ENCODE measurements at regions not wholly inside any gene's neighbourhood (a gene's known extent, or its start where the extent isn't known, plus 50 kb on each side); places are given as distances from the start of the nearest gene placed in this dataset.
"Not testable (repeated sequence)": the region's sequence is repeated elsewhere in the genome, so short reads cannot be mapped to it uniquely, and the experiment has no call there.

DNA sequence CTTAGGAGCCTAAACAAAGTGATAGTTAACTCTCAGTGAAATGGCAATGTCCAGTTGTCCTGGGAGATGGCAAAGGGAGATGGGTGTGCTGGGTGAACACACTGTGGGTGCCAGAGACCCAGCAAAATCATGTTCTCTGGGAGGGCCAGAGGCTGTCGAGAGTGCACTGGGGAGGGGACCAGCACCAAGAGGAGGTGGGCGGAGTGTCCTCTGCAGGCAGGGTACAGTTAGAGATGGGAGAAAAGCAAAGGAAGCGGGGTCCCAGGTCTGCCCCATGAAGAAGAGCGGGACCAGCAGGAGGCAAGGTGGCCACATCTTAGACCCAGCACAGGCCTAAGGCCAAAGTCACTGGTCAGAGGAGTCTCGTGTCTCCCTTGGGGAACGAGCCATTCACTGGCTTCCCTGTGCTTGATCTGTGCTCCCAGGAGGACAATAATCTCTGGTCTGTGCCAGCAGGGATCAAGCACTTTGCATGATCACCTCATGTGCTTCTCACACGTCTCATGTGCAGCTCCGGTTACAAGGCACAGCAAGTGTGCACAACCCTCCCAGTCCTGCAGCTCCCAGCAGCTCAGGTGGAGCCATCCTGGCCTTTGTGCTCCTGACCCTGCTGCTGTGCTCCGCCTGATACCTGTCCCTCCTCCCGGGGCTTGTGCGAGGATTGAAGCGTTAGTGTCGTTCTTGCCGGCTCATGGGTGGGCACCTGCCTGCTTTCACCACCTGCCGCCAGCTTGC is 100.9 kb downstream of the FAM53A start:
- Histone ChIP-seq H3K4me3 (no peak overlapping the region), H3K4me1 (peaks cover 3 to 24% (median 12%) of the 10 kb centered on the region in 4 donors), H3K27me3 (peaks cover 3% of the 10 kb centered on the region), H3K36me3 (no peaks in the 10 kb centered on the region), H3K9me3 (no peaks in the 10 kb centered on the region), H3K27ac (no peak overlapping the region)
- 83% methylated on average over 15 of the region's 15 CpGs; no CpG with 5 or more reads in 1 of the 2 donors for WGBS, 2 donors (ENCODE audit: low coverage in 1 of 2)
- in situ Hi-C loops (cut with MboI; ENCODE audit: low pct_ligation_motif_present in 1 of 4, low pct_unique_long_range_greater_than_20kb in 1 of 4, low sequenced_read_pairs in 3 of 4): no loop called here
- DNase-seq: no peak
- intact Hi-C loops (cut with DNase I; ENCODE audit: low total_unique reads): no loop called here
- TF ChIP-seq POLR2AphosphoS5 (IDR thresholded peaks at IDR 0.05): no peak
- no peak for TF ChIP-seq EP300 (IDR thresholded peaks at IDR 0.05; ENCODE audit: low read depth)
- TF ChIP-seq POLR2A (IDR thresholded peaks at IDR 0.05): no peak
- TF ChIP-seq, protein P1, sequence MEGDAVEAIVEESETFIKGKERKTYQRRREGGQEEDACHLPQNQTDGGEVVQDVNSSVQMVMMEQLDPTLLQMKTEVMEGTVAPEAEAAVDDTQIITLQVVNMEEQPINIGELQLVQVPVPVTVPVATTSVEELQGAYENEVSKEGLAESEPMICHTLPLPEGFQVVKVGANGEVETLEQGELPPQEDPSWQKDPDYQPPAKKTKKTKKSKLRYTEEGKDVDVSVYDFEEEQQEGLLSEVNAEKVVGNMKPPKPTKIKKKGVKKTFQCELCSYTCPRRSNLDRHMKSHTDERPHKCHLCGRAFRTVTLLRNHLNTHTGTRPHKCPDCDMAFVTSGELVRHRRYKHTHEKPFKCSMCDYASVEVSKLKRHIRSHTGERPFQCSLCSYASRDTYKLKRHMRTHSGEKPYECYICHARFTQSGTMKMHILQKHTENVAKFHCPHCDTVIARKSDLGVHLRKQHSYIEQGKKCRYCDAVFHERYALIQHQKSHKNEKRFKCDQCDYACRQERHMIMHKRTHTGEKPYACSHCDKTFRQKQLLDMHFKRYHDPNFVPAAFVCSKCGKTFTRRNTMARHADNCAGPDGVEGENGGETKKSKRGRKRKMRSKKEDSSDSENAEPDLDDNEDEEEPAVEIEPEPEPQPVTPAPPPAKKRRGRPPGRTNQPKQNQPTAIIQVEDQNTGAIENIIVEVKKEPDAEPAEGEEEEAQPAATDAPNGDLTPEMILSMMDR (IDR thresholded peaks at IDR 0.05): no peak

DNA sequence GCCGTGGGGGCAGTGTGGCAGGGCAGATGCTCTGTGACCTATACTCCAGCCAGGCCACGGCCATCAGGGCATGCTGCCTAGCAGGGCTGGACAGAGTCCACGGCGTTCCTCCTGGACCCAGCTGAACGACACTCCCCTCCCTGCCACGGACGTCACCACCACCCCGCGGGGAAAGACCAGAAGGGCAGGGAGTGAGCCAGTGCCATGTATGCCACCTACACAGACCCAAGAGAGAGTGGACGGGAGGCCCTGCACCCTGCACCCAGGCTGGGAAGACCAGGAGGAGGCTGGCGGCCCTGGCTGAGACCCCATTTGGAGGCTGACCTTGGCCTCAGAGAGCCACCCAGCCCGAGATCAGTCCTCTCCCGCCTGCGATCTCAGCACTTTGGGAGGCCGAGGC is 101.9 kb downstream of the FAM53A start:
- peaks cover 5 to 25% (median 12%) of the 10 kb centered on the region in 4 donors for H3K4me1 ChIP-seq
- H3K9me3 ChIP-seq: no peaks in the 10 kb centered on the region
- H3K27ac ChIP-seq: no peak overlapping the region
- TF ChIP-seq EP300 (IDR thresholded peaks at IDR 0.05; ENCODE audit: low read depth): no peak
- no peak for TF ChIP-seq POLR2A (IDR thresholded peaks at IDR 0.05)
- TF ChIP-seq, protein P1 (IDR thresholded peaks at IDR 0.05): no peak
- TF ChIP-seq POLR2AphosphoS5 (IDR thresholded peaks at IDR 0.05): no peak
- H3K4me3 ChIP-seq: no peak overlapping the region
- WGBS, 2 donors (ENCODE audit: low coverage in 1 of 2): 75% methylated on average over 15 of the region's 15 CpGs; no CpG with 5 or more reads in 1 of the 2 donors
- intact Hi-C loops (cut with DNase I; ENCODE audit: low total_unique reads) (no loop called here), in situ Hi-C loops (cut with MboI; ENCODE audit: low pct_ligation_motif_present in 1 of 4, low pct_unique_long_range_greater_than_20kb in 1 of 4, low sequenced_read_pairs in 3 of 4) (no loop called here)
- H3K27me3 ChIP-seq: peaks cover 10% of the 10 kb centered on the region
- H3K36me3 ChIP-seq: no peaks in the 10 kb centered on the region
- DNase-seq: no peak

DNA sequence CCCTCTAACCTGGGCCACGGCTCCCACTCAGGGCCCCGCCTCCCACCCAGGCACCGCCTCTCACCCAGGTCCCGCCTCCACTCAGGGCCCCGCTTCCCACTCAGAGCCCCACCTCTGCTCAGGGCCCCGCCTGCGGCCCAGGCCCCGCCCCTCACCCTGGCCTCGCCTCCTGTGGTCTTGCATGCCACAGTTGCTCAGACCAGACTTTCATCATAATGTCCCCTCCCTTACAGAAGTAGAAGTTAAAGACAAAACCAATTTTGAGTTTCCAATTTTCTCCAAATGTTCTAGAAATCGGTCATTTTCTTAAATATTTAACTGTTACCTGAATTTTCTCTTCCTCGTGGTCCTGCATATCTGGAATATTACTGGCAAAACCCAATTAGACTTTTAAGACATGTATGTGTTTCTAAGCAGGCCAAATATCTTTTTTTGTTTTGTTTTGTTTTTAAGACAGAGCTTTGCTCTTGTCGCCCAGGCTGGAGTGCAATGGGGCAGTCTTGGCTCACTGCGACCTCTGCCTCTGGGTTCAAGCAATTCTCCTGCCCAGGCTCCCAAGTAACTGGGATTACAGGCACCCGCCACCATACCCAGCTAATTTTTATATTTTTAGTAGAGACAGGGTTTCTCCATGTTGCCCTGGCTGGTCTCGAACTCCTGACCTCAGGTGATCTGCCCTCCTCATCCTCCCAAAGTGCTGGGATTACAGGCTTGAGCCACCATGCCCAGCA is 102.8 kb downstream of the FAM53A start:
- in situ Hi-C loops (cut with MboI; ENCODE audit: low pct_ligation_motif_present in 1 of 4, low pct_unique_long_range_greater_than_20kb in 1 of 4, low sequenced_read_pairs in 3 of 4); H3K4me3 ChIP-seq: not testable (repeated sequence)
- H3K27ac ChIP-seq: peak overlapping the region in 2 of 4 donors; percentile 14 to 57

DNA sequence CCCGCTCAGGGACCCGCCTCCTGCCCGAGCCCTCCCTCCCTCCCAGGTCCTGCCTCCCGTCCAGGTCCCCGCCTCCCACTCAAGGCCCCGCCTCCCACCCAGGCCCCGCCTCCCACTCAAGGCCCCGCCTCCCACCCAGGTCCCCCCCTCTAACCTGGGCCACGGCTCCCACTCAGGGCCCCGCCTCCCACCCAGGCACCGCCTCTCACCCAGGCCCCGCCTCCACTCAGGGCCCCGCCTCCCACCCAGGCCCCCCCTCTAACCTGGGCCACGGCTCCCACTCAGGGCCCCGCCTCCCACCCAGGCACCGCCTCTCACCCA is 103.5 kb downstream of the FAM53A start:
- Histone ChIP-seq H3K4me1 (peaks cover 5 to 25% (median 12%) of the 10 kb centered on the region in 4 donors), H3K27me3 (peaks cover 10% of the 10 kb centered on the region), H3K27ac (peak overlapping the region; percentile 82 to 88 (median 84)), H3K4me3 (peak overlapping the region in 1 of 4 donors; percentile 65)
- intact Hi-C loops (cut with DNase I; ENCODE audit: low total_unique reads); H3K36me3 ChIP-seq; DNase-seq; in situ Hi-C loops (cut with MboI; ENCODE audit: low pct_ligation_motif_present in 1 of 4, low pct_unique_long_range_greater_than_20kb in 1 of 4, low sequenced_read_pairs in 3 of 4); H3K9me3 ChIP-seq: not testable (repeated sequence)
- 10% methylated on average over 2 of the region's 16 CpGs; no CpG with 5 or more reads in 1 of the 2 donors for WGBS, 2 donors (ENCODE audit: low coverage in 1 of 2)

More for the DNA sequence above, 102.8 kb downstream of the FAM53A start:
- H3K36me3 ChIP-seq; H3K9me3 ChIP-seq; intact Hi-C loops (cut with DNase I; ENCODE audit: low total_unique reads): not testable (repeated sequence)
- 29 to 47% methylated on average over 6 to 11 of the region's 15 CpGs for WGBS, 2 donors (ENCODE audit: low coverage in 1 of 2)
- peak; percentile 90 for DNase-seq
- Histone ChIP-seq H3K27me3 (peaks cover 10% of the 10 kb centered on the region), H3K4me1 (peaks cover 5 to 25% (median 12%) of the 10 kb centered on the region in 4 donors)

DNA sequence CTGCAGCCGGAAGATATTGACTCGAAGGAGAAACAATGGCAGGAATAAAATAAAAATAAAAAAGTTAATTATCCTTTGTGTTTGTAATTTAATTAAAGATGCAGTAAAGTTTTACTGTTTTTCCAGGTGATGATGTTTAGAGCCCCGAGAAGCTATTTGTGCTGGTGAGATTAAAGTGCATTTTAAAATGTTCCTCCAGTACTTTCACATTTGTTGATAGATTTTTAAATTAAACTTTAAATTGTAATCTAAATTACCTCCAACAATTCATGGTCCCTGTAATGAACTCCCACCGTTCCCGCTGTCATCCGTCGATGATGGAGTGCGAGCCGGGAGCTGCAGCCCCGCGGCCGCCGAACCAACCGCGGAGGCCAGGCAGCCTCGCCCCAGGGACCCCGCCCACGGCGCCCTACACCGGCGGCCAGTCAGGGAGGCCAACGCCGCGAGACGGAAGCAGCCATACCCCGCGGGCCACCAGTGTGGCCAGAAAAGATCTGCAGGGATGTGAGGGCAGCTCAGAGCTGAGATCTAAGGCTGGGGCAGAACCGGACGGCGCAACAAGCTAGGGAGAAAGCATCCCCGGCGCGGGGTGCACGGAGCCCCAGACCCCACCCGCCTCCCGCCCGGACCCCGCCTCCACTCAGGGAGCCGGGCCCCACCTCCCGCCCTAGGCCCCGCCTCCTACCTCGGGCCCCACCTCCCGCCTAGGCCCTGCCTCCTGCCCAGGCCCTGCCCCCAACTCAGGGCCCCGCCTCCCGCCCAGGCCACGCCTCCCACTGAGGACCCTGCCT is 104.0 kb downstream of the FAM53A start:
- WGBS, 2 donors (ENCODE audit: low coverage in 1 of 2): 0% methylated on average over 3 to 27 of the region's 46 CpGs
- Histone ChIP-seq H3K9me3 (no peaks in the 10 kb centered on the region), H3K27me3 (peaks cover 10% of the 10 kb centered on the region), H3K4me1 (peaks cover 5 to 25% (median 12%) of the 10 kb centered on the region in 4 donors), H3K36me3 (no peaks in the 10 kb centered on the region), H3K27ac (peak overlapping the region; percentile 82 to 88 (median 84)), H3K4me3 (peak overlapping the region; percentile 48 to 67 (median 60))
- intact Hi-C loops (cut with DNase I; ENCODE audit: low total_unique reads) (no loop called here), in situ Hi-C loops (cut with MboI; ENCODE audit: low pct_ligation_motif_present in 1 of 4, low pct_unique_long_range_greater_than_20kb in 1 of 4, low sequenced_read_pairs in 3 of 4) (no loop called here)
- TF ChIP-seq POLR2A (IDR thresholded peaks at IDR 0.05) (peak; percentile 68), EP300 (IDR thresholded peaks at IDR 0.05; ENCODE audit: low read depth) (no peak), POLR2AphosphoS5 (IDR thresholded peaks at IDR 0.05) (peak in 2 of 3 donors; percentile 63 to 75)
- TF ChIP-seq, protein P1 (IDR thresholded peaks at IDR 0.05): no peak
- DNase-seq: peak; percentile 91

All from transverse colon (tissue), 4 donors.